Panc1 (cell line): ENCODE measurements at regions not wholly inside any gene's neighbourhood (a gene's known extent, or its start where the extent isn't known, plus 50 kb on each side); places are given as distances from the start of the nearest gene placed in this dataset.
"Not testable (repeated sequence)": the region's sequence is repeated elsewhere in the genome, so short reads cannot be mapped to it uniquely, and the experiment has no call there.

Experiments
- ATAC-seq: fragments of 200-7000 bp; cut with Tn5 transposase; 2 replicates; pipeline ENCODE4 v1.9.1; 2020; ENCODE audit warnings: mild to moderate bottlenecking, moderate library complexity
- BruUV-seq: library from RNA; stranded (reverse); fragments of 400-500 nt; replicated peaks from 2 replicates; lab custom pipeline; 2021; lab: Mats Ljungman, UMichigan
- CTCF ChIA-PET: fragments of 300-600 bp; sonication (Branson Sonifier 250); formaldehyde crosslinking; loops from one replicate; lab custom pipeline; 2022; ENCODE audit warnings: antibody characterized with exemption; lab: Charles Lee
- POLR2A ChIA-PET: fragments of 300-600 bp; sonication (Branson Sonifier 250); formaldehyde crosslinking; loops from one replicate; lab custom pipeline; 2022; ENCODE audit warnings: antibody characterized with exemption; lab: Charles Lee
- DNase-seq: peaks from one replicate; pipeline ENCODE4 v3.0.0-alpha.2; 2010; ENCODE audit warnings: low read depth, low spot score
- H3K27ac ChIP-seq: 2 replicates; pipeline ENCODE4 v1.5.1; 2011; ENCODE audit warnings: mild to moderate bottlenecking, low read length, inconsistent platforms
- H3K27me3 ChIP-seq: fragments of 200-500 bp; sonication (Bioruptor generic); 2 replicates; pipeline ENCODE4 v1.6.0; 2014; ENCODE audit warnings: low read length, inconsistent platforms; ENCODE audit not compliant: control insufficient read depth, insufficient read depth
- H3K36me3 ChIP-seq: fragments of 200-500 bp; sonication (Bioruptor generic); 2 replicates; pipeline ENCODE4 v1.5.1; 2014; ENCODE audit warnings: inconsistent platforms, mild to moderate bottlenecking, low read length, moderate library complexity; ENCODE audit not compliant: control insufficient read depth, insufficient read depth
- H3K4me1 ChIP-seq: 2 replicates; pipeline ENCODE4 v1.5.1; 2011; ENCODE audit warnings: inconsistent platforms, mild to moderate bottlenecking, low read length, moderate library complexity; ENCODE audit not compliant: control insufficient read depth, insufficient read depth
- H3K4me3 ChIP-seq, 2 experiments: 2 replicates each; pipeline ENCODE4 v1.5.1; 2011 to 2012; ENCODE audit warnings: low read depth in 2 of 2, low read length in 2 of 2, mild to moderate bottlenecking in 2 of 2, inconsistent platforms in 1 of 2, moderate library complexity in 1 of 2
- H3K9me3 ChIP-seq: fragments of 200-500 bp; sonication (Bioruptor generic); 2 replicates; pipeline ENCODE4 v1.5.1; 2014; ENCODE audit warnings: low read depth, mild to moderate bottlenecking, inconsistent platforms, low read length, moderate library complexity; ENCODE audit not compliant: control insufficient read depth, insufficient read depth
- POLR2AphosphoS5 ChIP-seq: IDR thresholded peaks from 2 replicates; pipeline ENCODE4 v1.6.1; 2012; ENCODE audit warnings: mild to moderate bottlenecking, low read depth, low read length, moderate library complexity
- REST ChIP-seq, 2 experiments: IDR thresholded peaks; 2 replicates each; pipeline ENCODE4 v1.6.1; 2011 to 2012; ENCODE audit warnings: low read depth in 2 of 2, control low read depth in 1 of 2, low read length in 1 of 2, mild to moderate bottlenecking in 1 of 2, moderate library complexity in 1 of 2; ENCODE audit not compliant: insufficient read depth in 1 of 2
- SIN3A ChIP-seq: IDR thresholded peaks from 2 replicates; pipeline ENCODE4 v1.6.1; 2012; ENCODE audit warnings: low read depth, mild to moderate bottlenecking, low read length, moderate library complexity, borderline replicate concordance; ENCODE audit not compliant: insufficient read depth
- TCF7L2 ChIP-seq: IDR thresholded peaks from 2 replicates; pipeline ENCODE4 v1.6.1; 2011; ENCODE audit warnings: mild to moderate bottlenecking, low read depth, low read length, inconsistent platforms
- in situ Hi-C: cut with HindIII; loops from 2 replicates; pipeline ENCODE4 v1.10.0; 2016; ENCODE audit warnings: low sequenced_read_pairs, low pct_unique_long_range_greater_than_20kb
- intact Hi-C: fragments of 100-400 bp; cut with micrococcal nuclease; formaldehyde crosslinking; loops from one replicate; pipeline ENCODE4 v1.10.0; 2022; ENCODE audit not compliant: unreplicated experiment
- TF ChIP-seq, protein P1 (sequence below): fragments of 450-650 bp; IDR thresholded peaks from 2 replicates; pipeline ENCODE4 v1.5.1; 2017; ENCODE audit warnings: mild to moderate bottlenecking

DNA sequence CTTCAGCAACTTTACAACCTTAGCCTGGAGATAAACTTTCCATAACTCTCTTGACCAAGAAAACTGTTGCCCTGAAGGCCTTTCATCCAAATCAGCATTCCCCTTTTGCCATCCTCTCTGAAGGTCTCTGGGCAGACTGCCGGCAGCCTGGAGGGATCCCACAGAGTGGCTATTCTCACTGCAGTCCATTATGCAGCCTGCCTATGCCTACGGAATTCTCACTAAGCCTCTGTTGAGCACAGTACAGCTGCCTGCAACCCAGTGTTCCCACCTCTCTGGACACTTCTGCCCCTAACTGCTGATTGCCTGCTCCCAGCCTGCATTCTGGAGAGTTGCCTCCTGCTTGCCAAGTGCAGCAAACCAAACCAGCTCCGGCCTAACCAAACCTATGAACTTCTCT is 548.9 kb upstream of the STEAP1 start:
- Histone ChIP-seq H3K4me3 (no peak overlapping the region), H3K27me3 (no peaks in the 10 kb centered on the region), H3K36me3 (no peaks in the 10 kb centered on the region), H3K4me1 (no peaks in the 10 kb centered on the region), H3K9me3 (no peaks in the 10 kb centered on the region), H3K27ac (no peak overlapping the region)
- no peak for ATAC-seq
- TF ChIP-seq TCF7L2 (no peak), SIN3A (no peak), REST (IDR thresholded peaks at IDR 0.05; ENCODE audit: insufficient read depth in 1 of 2, low read depth in 2 of 2, low read length in 1 of 2) (no peak), POLR2AphosphoS5 (no peak)
- TF ChIP-seq, protein P1, sequence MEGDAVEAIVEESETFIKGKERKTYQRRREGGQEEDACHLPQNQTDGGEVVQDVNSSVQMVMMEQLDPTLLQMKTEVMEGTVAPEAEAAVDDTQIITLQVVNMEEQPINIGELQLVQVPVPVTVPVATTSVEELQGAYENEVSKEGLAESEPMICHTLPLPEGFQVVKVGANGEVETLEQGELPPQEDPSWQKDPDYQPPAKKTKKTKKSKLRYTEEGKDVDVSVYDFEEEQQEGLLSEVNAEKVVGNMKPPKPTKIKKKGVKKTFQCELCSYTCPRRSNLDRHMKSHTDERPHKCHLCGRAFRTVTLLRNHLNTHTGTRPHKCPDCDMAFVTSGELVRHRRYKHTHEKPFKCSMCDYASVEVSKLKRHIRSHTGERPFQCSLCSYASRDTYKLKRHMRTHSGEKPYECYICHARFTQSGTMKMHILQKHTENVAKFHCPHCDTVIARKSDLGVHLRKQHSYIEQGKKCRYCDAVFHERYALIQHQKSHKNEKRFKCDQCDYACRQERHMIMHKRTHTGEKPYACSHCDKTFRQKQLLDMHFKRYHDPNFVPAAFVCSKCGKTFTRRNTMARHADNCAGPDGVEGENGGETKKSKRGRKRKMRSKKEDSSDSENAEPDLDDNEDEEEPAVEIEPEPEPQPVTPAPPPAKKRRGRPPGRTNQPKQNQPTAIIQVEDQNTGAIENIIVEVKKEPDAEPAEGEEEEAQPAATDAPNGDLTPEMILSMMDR, result no peak
- DNase-seq, result no peak
- in situ Hi-C loops (no loop called here), intact Hi-C loops (no loop called here)
- ChIA-PET CTCF (no interaction called here), POLR2A (no interaction called here)
- no TSS peak for BruUV-seq

GRCh38 chr7:89606511-89606910 is 547.8 kb upstream of the STEAP1 start:
- Histone ChIP-seq H3K27ac (no peak overlapping the region), H3K36me3 (no peaks in the 10 kb centered on the region), H3K9me3 (no peaks in the 10 kb centered on the region), H3K4me1 (no peaks in the 10 kb centered on the region), H3K4me3 (no peak overlapping the region), H3K27me3 (no peaks in the 10 kb centered on the region)
- in situ Hi-C loops, result no loop called here
- no peak for DNase-seq
- no peak for TF ChIP-seq POLR2AphosphoS5
- intact Hi-C loops, result no loop called here
- ATAC-seq, result no peak
- ChIA-PET POLR2A (no interaction called here), CTCF (no interaction called here)
- no TSS peak for BruUV-seq

DNA sequence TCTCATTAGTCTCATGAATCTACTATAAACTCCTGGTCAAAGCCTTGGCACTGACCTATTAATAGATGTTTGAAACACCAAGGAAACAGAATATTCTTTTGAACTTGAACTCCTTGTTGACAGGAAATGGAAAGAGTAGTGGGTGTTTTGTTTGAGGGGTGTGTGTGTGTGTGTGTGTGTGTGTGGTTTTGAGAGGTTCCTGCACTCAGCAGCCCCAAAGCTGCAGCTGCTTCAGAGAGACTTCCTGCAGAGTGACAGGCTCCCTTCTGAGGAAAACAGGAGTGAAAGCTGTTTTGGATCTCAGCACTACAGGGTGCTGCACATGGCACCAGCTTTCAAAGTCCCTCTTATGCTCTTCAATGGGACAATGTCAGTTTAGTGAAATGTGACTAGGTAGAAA is 546.5 kb upstream of the STEAP1 start:
- no peak for TF ChIP-seq REST (IDR thresholded peaks at IDR 0.05; ENCODE audit: insufficient read depth in 1 of 2, low read depth in 2 of 2, low read length in 1 of 2)
- TF ChIP-seq, protein P1, result no peak
- no peak for TF ChIP-seq POLR2AphosphoS5
- no peak for TF ChIP-seq TCF7L2
- no peak for TF ChIP-seq SIN3A
- no peak overlapping the region for H3K4me3 ChIP-seq
- no TSS peak for BruUV-seq
- DNase-seq (no peak), ATAC-seq (no peak)
- no peak overlapping the region for H3K27ac ChIP-seq
- no peaks in the 10 kb centered on the region for H3K27me3 ChIP-seq
- no peaks in the 10 kb centered on the region for H3K9me3 ChIP-seq
- POLR2A ChIA-PET, result no interaction called here
- H3K4me1 ChIP-seq, result no peaks in the 10 kb centered on the region
- intact Hi-C loops, result no loop called here
- in situ Hi-C loops, result no loop called here
- CTCF ChIA-PET, result no interaction called here
- H3K36me3 ChIP-seq, result no peaks in the 10 kb centered on the region

DNA sequence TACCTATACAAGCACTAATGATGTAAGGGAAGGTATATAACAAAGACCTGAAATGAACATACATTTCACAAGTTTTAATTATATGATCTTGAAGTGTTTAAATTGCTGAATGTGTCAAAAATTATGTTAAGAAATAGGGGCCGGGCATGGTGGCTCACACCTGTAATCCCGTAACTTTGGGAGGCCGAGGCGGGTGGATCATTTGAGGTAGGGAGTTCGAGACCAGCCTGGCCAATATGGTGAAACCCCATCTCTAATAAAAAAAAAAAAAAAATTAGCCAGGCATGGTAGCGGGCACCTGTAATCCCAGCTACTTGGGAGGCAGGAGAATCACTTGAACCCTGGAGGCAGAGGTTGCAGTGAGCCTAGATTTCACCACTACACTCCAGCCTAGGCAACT is 537.4 kb upstream of the STEAP1 start:
- ATAC-seq, H3K4me3 ChIP-seq, CTCF ChIA-PET, POLR2A ChIA-PET, in situ Hi-C loops, intact Hi-C loops, DNase-seq, BruUV-seq, H3K27ac ChIP-seq, H3K9me3 ChIP-seq, H3K27me3 ChIP-seq, H3K4me1 ChIP-seq, H3K36me3 ChIP-seq: not testable (repeated sequence)
